Adrenal gland (tissue), 5 donors: ENCODE measurements at regions not wholly inside any gene's neighbourhood (a gene's known extent, or its start where the extent isn't known, plus 50 kb on each side); places are given as distances from the start of the nearest gene placed in this dataset.

ENCODE experiments used
- POLR2A ChIP-seq, 2 donors: fragments of 450-650 bp; IDR thresholded peaks; one replicate each; pipeline ENCODE4 v1.6.1; 2017; ENCODE audit warnings: antibody characterized with exemption in 2 of 2, mild to moderate bottlenecking in 2 of 2, moderate library complexity in 1 of 2
- TF ChIP-seq, protein P1 (sequence below), 6 experiments: fragments of 450-650 bp in 4 of 6; fragments of 200-600 bp in 2 of 6; sonication (generic) in 1 of 6; IDR thresholded peaks; 1 replicate in 5 of 6; 2 replicates in 1 of 6; pipeline versions ENCODE4 v1.5.1 to v1.8.0; 2016 to 2021; ENCODE audit warnings: antibody characterized with exemption in 6 of 6, mild to moderate bottlenecking in 2 of 6, moderate library complexity in 1 of 6
- donor health status: DM: no; HTN: no; CAD: no.

DNA sequence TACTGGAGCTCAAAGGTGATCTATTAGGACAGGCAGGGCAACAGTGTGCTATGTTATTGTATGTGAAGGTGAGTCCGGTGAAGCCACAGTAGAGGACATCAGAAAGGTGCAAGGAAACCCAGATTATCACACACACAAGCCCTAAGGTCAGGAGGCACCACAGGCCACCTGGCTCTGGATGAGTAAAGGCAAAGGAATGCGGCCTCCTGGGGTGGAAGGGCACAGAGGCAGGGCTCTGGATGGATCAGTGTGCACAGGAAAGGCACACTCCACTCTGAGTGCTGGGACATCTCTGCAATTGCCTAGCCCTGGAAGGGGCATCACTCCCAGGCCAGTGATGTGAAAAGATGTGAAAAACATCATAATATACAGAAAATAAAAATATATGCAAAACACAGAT lies 683.5 kb downstream of the TRIML1 start:
- TF ChIP-seq, protein P1, sequence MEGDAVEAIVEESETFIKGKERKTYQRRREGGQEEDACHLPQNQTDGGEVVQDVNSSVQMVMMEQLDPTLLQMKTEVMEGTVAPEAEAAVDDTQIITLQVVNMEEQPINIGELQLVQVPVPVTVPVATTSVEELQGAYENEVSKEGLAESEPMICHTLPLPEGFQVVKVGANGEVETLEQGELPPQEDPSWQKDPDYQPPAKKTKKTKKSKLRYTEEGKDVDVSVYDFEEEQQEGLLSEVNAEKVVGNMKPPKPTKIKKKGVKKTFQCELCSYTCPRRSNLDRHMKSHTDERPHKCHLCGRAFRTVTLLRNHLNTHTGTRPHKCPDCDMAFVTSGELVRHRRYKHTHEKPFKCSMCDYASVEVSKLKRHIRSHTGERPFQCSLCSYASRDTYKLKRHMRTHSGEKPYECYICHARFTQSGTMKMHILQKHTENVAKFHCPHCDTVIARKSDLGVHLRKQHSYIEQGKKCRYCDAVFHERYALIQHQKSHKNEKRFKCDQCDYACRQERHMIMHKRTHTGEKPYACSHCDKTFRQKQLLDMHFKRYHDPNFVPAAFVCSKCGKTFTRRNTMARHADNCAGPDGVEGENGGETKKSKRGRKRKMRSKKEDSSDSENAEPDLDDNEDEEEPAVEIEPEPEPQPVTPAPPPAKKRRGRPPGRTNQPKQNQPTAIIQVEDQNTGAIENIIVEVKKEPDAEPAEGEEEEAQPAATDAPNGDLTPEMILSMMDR (IDR thresholded peaks at IDR 0.05), result no peak
- no peak for TF ChIP-seq POLR2A (IDR thresholded peaks at IDR 0.05)
